BE2C (cell line): ENCODE measurements at regions not wholly inside any gene's neighbourhood (a gene's known extent, or its start where the extent isn't known, plus 50 kb on each side); places are given as distances from the start of the nearest gene placed in this dataset.
"Not testable (repeated sequence)": the region's sequence is repeated elsewhere in the genome, so short reads cannot be mapped to it uniquely, and the experiment has no call there.

ENCODE experiments used
- DNase-seq: peaks from one replicate; pipeline ENCODE4 v3.0.0-alpha.2; 2020
- H3K27me3 ChIP-seq: fragments of 250-450 bp; sonication (Bioruptor Pico); 2 replicates; pipeline ENCODE4 v1.5.1; 2020; ENCODE audit warnings: mild to moderate bottlenecking
- H3K36me3 ChIP-seq: fragments of 250-450 bp; sonication (Bioruptor Pico); 2 replicates; pipeline ENCODE4 v1.5.1; 2020; ENCODE audit warnings: mild to moderate bottlenecking
- H3K4me1 ChIP-seq: fragments of 250-450 bp; sonication (Bioruptor Pico); 2 replicates; pipeline ENCODE4 v1.5.1; 2020
- H3K4me3 ChIP-seq: 2 replicates; pipeline ENCODE4 v1.5.1; 2011; ENCODE audit warnings: low read depth, low read length
- H3K9me3 ChIP-seq: fragments of 250-450 bp; sonication (Bioruptor Pico); 2 replicates; pipeline ENCODE4 v1.5.1; 2020
- TF ChIP-seq, protein P1 (sequence below): IDR thresholded peaks from 2 replicates; pipeline ENCODE4 v1.5.1; 2012; ENCODE audit warnings: mild to moderate bottlenecking, low read depth, low read length

DNA sequence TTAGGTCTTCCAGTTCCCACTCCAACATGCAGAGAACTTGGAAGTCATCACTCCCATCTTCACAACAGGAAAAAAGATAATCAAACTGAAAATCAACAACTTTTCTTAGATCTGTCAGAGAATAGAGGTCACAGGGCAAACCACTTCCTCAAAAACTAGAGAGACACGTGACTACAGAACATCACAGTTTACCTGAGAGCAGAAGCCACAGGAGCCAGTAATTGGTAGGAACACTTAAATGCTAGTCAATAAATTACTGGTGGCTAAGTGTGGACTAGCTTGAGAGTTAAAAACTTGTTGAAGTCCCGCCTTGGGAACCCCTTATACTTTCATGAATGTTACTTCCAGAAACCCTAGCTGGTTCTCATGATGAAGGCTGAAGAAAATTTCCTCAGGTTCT lies 81.1 kb downstream of the THSD1 start:
- not testable (repeated sequence) for H3K36me3 ChIP-seq, H3K4me1 ChIP-seq, H3K9me3 ChIP-seq, DNase-seq, H3K4me3 ChIP-seq
- H3K27me3 ChIP-seq: peaks cover 10% of the 10 kb centered on the region

DNA sequence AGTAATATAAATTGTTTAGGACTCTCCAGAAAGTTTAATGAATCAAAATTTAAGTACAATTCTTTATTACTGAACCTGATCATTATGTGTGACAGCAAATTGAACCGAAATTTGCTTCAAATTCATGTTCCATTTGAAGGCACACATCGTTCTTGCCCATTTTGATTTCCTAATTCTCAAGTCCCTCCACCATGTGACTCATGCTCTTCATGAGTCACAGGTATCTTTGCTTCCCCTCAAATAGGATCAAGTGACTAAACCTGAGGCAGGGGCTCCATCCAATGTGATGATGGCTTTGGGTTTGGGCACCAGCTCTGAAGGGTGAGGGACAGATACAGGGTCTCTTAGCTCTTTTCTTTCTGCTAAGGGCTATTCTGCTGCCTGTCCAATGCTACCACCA lies 86.1 kb downstream of the THSD1 start:
- H3K4me1 ChIP-seq: no peaks in the 10 kb centered on the region
- no peaks in the 10 kb centered on the region for H3K36me3 ChIP-seq
- H3K4me3 ChIP-seq: no peak overlapping the region
- DNase-seq: no peak
- H3K27me3 ChIP-seq: peaks cover 18% of the 10 kb centered on the region
- no peaks in the 10 kb centered on the region for H3K9me3 ChIP-seq
- TF ChIP-seq, protein P1, sequence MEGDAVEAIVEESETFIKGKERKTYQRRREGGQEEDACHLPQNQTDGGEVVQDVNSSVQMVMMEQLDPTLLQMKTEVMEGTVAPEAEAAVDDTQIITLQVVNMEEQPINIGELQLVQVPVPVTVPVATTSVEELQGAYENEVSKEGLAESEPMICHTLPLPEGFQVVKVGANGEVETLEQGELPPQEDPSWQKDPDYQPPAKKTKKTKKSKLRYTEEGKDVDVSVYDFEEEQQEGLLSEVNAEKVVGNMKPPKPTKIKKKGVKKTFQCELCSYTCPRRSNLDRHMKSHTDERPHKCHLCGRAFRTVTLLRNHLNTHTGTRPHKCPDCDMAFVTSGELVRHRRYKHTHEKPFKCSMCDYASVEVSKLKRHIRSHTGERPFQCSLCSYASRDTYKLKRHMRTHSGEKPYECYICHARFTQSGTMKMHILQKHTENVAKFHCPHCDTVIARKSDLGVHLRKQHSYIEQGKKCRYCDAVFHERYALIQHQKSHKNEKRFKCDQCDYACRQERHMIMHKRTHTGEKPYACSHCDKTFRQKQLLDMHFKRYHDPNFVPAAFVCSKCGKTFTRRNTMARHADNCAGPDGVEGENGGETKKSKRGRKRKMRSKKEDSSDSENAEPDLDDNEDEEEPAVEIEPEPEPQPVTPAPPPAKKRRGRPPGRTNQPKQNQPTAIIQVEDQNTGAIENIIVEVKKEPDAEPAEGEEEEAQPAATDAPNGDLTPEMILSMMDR: no peak

- not testable (repeated sequence) for DNase-seq, H3K27me3 ChIP-seq, H3K4me1 ChIP-seq, H3K9me3 ChIP-seq, H3K4me3 ChIP-seq, H3K36me3 ChIP-seq
Observed at GRCh38 chr13:52309833-52310232, 96.1 kb downstream of the THSD1 start.

DNA sequence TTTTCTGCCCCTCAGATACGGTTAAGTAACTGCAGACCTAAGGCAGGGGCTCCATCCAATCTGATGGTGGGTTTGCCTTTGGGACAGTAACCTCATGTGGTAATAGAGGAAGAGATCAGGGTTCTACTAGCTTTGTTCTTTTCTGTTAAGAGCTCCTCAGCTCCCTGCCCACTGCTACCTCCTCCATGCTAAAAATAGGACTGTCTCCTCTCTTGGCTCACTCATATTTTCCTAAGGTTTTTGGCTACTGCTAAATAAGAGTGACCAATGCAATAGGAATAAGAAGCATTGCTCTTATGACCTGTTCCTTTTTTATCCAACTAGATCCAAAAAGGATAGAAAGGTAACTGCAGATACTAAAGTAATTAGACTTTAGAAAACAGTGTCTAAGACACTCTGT lies 99.6 kb downstream of the THSD1 start:
- H3K4me3 ChIP-seq, H3K27me3 ChIP-seq, H3K36me3 ChIP-seq, DNase-seq, H3K4me1 ChIP-seq, H3K9me3 ChIP-seq: not testable (repeated sequence)

DNA sequence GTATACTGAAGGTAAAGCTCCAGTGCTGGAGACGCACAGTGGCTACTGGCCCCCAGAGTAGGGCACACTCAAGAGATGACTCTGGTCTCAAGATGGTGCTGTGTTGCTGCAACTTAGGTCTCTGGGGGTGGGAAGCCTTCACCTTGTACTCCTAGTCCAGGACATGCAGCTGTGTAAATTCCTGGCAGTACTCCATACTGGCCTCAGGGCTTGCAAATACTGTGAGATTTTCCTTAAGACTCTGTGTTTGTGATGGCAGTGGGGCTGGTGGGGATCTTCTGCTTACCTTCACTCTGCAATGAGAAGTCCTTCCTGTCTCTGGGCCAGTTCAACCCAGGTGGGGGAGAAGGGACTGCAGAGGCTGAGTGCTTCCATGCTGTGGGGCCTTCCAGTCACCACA lies 102.9 kb downstream of the THSD1 start:
- not testable (repeated sequence) for H3K27me3 ChIP-seq, H3K4me3 ChIP-seq, H3K36me3 ChIP-seq, DNase-seq, H3K4me1 ChIP-seq, H3K9me3 ChIP-seq

GRCh38 chr13:52302688-52303087 lies 103.3 kb downstream of the THSD1 start:
- not testable (repeated sequence) for H3K36me3 ChIP-seq, H3K9me3 ChIP-seq, H3K27me3 ChIP-seq, H3K4me1 ChIP-seq, DNase-seq, H3K4me3 ChIP-seq

DNA sequence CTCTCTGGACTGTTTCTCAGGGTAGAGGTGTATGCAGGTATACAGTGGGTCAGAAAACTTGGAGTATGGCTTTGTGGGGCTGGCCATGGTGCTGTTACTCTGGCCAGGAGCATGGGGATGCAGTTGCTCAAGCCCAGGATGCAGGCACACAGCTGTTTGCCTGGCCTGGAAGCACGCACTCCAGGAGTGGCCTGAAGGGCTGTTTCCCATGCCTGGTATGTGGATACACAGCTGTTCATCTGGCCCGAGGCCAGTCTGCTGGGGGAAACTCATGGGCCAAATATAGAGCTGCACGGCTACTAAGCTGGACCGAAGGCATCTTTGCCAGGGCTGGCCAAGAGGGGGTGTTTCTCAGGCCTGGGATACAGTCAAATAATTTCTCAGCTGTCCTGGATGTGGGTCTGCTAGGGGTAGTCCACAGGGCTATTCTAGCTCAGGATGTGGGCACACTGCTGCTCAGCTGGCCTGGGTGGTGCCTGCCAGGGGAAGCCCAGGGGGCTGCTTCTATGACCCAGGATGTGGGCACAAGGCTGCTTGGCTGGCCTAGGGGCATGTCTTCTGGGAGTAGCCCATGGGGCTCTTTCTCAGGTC lies 104.1 kb downstream of the THSD1 start:
- not testable (repeated sequence) for H3K4me3 ChIP-seq, DNase-seq, H3K4me1 ChIP-seq, H3K9me3 ChIP-seq, H3K36me3 ChIP-seq, H3K27me3 ChIP-seq

GRCh38 chr13:52298079-52298661 lies 107.8 kb downstream of the THSD1 start:
- not testable (repeated sequence) for H3K36me3 ChIP-seq, H3K27me3 ChIP-seq, H3K9me3 ChIP-seq, H3K4me1 ChIP-seq, DNase-seq, H3K4me3 ChIP-seq

DNA sequence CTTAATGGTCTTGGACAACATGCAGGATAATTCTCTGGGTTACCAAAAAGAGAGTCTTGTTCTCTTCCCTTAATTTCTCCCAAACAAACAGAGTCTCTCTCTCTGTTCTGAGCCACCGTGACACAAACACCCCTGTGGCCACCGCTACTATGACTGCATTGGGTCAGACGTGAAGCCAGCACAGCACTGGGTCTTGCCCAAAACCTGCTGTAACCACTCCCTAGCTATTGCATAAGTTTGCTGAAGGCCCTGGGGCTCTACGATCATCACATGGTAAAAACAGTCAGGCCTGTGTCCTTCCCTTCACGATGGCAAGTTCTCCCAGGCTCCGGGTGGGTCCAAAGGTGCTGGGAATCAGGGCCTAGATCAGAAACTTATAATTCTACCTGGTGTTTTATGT lies 117.1 kb downstream of the THSD1 start:
- not testable (repeated sequence) for H3K4me3 ChIP-seq, H3K27me3 ChIP-seq, H3K9me3 ChIP-seq, H3K36me3 ChIP-seq, H3K4me1 ChIP-seq, DNase-seq

- not testable (repeated sequence) for DNase-seq, H3K36me3 ChIP-seq, H3K27me3 ChIP-seq, H3K4me1 ChIP-seq, H3K4me3 ChIP-seq, H3K9me3 ChIP-seq
Observed at GRCh38 chr13:52281387-52281786, 122.0 kb upstream of the NEK3 start.

GRCh38 chr13:52279408-52279807 lies 120.0 kb upstream of the NEK3 start:
- not testable (repeated sequence) for H3K9me3 ChIP-seq, H3K36me3 ChIP-seq, H3K27me3 ChIP-seq, DNase-seq, H3K4me3 ChIP-seq, H3K4me1 ChIP-seq

DNA sequence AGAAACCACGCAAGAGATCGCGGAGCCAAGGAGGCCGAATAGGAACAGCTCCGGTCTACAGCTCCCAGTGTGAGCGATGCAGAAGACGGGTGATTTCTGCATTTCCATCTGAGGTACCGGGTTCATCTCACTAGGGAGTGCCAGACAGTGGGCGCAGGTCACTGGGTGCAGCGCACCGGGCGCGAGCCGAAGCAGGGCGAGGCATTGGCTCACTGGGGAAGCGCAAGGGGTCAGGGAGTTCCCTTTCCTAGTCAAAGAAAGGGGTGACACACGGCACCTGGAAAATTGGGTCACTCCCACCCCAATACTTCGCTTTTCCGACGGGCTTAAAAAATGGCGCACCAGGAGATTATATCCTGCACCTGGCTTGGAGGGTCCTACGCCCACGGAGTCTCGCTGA lies 94.9 kb upstream of the NEK3 start:
- H3K4me1 ChIP-seq, H3K36me3 ChIP-seq, H3K4me3 ChIP-seq, DNase-seq, H3K27me3 ChIP-seq, H3K9me3 ChIP-seq: not testable (repeated sequence)

GRCh38 chr13:52240752-52241151 lies 81.4 kb upstream of the NEK3 start:
- not testable (repeated sequence) for DNase-seq, H3K9me3 ChIP-seq, H3K36me3 ChIP-seq

More at GRCh38 chr13:52240752-52241151, 81.4 kb upstream of the NEK3 start:
- H3K27me3 ChIP-seq, H3K4me1 ChIP-seq, H3K4me3 ChIP-seq: not testable (repeated sequence)
